ENCODE measurements at regions not wholly inside any gene's neighbourhood (a gene's known extent, or its start where the extent isn't known, plus 50 kb on each side); places are given as distances from the start of the nearest gene placed in this dataset.
"Not testable (repeated sequence)": the region's sequence is repeated elsewhere in the genome, so short reads cannot be mapped to it uniquely, and the experiment has no call there.

DNA sequence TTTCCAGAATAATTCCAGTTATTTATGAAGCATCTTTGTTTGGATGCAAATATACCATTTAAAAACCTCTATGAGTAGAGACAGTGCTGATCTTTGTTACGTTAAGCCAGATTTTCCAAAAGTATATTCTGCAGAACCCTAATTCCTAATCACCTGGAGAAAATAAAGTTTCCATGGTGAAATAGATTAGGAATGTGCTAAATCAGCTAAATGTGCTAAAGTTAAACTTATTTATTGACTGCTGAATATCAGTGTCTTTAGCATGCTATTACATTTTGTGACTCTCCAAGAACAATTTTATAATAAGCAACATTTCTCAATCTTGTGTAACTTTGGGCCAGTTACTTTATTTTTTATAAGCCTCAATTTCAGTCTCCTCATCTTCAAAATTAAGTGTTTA is 196.3 kb upstream of the NFIA start:
- no peak for DNase-seq

DNA sequence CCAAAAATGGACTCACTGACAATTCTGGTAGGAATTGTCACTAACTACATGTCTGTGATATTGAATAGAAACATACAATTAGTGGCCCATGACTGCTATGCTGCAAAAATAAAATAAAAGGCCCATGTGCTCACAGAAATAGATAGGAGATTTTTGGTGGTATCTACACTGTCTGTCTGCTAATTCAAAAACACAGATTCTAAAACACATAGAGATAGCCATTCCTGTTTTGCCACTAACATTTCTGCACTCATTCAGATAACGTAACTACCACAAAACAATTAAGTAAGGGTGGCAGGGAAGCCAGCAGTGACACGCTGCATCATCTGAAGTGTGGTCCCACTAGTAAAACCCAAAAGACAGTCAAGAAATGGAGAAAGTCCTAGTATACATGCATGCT is 202.2 kb upstream of the NFIA start:
- DNase-seq: no peak

GRCh38 chr1:60878323-60878722 is 204.0 kb upstream of the NFIA start:
- no peak for DNase-seq

- DNase-seq: no peak
Observed at GRCh38 chr1:60877376-60877775, 205.0 kb upstream of the NFIA start.

DNA sequence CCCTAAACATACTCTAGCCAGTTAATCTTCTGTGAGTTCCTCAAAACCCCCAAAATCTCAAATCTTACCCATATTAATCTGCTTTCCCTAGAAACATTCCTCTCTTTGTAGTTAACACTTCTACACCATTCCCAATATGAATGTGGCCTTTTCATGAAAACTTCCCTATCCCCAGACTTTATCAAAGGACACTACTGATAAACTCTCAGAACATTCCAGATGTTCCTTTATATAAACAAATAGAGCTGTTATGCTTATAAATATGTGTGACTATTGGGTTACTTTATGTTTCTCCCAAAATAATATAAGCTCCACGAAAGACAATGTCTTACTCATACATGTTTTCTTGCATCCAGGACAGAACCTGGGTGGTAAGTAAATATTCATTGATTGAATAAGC is 205.4 kb upstream of the NFIA start:
- no peak for DNase-seq

DNA sequence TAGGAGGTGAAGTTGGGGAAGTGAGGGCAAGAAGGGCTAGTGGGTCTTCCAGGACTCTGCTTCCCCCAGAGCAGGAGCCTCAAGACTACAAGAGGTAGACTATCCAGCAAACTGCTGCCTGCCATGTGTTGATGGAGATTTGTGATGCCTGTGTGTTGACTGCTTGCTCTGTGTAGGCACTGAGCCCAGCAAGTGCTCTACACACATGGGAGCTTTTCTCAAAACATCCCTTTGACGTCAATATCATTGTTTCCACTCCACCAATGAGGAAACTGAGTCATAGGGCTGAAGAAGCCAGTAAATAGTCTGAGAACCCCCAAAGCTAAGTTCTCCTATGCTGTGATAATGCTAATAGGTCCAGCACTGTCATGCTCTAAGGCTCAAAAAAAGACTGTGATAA is 207.2 kb upstream of the NFIA start:
- DNase-seq: no peak

DNA sequence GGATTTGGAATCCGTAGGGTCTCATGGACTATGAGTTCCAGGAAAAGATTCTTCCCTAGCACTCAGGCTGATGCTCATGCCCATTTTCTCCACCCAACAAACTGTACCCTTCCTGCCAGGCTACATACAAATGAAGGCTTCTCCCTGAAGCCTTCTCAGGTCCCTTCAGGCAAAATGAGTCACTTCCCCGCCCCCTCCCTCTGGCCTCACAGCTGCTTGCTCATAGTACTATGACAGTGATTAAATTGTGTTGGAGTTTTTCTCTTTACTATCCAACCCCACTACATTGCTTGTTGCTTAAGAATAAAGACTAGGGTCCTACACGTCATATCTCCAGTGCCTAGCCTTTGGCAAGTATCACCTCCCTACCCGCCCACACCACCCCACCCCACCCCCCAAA is 207.6 kb upstream of the NFIA start:
- DNase-seq: peak; percentile 72

GRCh38 chr1:60873396-60873795 is 209.0 kb upstream of the NFIA start:
- not testable (repeated sequence) for DNase-seq

GRCh38 chr1:60872426-60873054 is 209.8 kb upstream of the NFIA start:
- peak; percentile 13 for DNase-seq

DNA sequence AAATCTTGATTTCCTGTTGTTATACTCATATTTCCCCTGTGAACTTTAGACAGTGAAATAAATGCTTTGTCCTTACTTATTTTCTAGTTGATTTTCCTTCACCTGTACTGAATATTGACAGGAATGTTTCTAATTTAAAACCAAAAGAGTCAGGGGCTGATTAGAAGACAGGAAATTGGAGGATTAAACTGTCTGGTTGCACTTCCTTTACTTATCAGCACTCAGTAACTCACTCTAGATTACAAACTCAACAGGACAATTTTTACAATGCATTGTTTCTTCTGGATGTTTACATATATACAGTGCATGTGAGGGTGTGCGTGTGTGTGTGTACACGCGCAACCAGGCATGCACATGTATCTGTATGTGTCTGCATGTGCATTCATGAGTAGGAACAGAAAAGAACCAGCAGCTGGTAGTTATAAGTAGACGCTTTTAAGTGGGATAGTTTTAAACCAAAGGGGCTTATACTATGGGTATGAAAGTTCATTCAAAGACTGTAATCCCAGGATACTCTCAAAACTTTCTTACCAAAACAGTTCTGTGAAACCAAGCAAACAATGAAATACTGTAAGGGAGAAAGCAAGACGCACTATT is 212.0 kb upstream of the NFIA start:
- no peak for DNase-seq

DNA sequence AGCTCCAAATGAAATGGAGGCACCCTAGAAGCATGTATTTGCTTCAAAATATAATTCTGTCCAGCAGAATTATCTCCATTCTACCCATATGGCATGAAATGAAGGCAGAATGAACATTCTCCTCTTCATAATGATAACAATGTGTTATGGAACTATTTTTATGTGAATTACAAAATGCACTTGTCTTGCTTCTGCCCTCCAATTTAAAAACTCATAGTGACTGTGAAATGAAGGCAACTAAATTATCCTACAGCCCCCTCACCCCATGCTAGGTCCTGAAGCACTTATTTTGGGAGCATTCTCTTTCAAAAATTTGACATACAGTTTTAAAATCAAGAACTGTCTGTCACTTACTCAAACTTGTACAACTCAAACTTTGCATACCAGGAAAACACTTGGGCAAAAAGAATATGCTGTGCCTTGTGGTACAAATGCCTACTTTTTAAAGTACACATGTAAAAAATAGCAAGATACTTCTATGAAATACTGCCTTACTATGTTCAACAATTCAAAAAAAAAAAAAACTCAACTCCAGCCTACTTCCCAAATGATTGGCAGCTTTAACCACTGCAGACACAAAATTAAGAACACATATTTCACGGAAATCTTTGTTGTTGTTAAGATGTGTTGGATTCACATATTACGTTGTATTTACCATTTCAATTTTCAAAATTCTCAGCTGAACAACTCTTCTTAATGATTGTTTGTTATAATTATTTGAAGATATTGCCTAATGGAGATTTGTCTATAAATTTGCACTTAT is 213.3 kb upstream of the NFIA start:
- no peak for DNase-seq

DNA sequence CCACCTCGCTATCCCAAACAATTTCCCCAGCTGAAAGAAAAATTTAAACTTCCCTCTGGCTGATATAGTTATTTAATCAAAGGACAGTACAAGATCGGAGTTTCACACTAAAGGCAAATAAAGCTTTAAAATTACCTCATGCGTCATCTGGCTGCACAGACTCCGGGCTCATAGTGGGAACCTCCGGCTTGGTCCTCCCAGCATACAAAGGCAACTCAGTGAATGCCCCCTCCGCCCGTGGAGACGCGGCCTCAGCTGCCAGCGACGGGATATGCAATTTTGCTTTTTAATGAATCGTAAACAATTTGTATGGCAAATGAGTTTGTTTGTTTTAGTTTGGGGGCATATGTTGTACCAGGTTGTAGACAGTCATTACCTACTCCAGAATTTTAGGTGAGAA is 214.6 kb upstream of the NFIA start:
- no peak for DNase-seq

DNA sequence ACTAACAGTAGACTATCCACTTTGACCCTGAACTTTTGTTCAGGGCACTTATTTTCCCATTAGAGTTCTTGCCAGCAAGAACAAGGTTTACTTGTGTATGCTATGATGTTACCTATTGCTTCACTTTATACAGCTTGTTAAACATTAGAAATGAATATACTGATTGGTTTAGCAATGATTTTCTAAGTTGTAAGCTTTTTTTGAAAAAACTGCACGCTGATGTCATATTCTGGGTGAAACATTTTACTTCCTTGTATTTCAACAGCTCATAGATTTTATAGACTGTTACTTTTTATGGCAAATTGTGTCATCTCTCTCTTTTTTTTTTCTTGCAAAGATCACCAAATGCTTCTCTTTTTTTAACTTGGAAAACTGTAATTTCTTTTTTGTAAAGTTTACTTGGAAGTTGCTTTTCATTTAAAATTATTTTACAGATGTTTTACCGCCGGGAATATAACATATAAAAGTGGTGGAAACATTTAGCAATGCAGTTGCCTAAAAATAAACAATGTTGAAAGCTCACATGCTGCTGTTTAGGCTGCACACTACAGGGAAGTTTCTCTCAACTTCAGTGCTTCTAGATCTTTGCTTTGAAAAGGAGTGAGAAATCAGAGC is 215.3 kb upstream of the NFIA start:
- DNase-seq: no peak

DNA sequence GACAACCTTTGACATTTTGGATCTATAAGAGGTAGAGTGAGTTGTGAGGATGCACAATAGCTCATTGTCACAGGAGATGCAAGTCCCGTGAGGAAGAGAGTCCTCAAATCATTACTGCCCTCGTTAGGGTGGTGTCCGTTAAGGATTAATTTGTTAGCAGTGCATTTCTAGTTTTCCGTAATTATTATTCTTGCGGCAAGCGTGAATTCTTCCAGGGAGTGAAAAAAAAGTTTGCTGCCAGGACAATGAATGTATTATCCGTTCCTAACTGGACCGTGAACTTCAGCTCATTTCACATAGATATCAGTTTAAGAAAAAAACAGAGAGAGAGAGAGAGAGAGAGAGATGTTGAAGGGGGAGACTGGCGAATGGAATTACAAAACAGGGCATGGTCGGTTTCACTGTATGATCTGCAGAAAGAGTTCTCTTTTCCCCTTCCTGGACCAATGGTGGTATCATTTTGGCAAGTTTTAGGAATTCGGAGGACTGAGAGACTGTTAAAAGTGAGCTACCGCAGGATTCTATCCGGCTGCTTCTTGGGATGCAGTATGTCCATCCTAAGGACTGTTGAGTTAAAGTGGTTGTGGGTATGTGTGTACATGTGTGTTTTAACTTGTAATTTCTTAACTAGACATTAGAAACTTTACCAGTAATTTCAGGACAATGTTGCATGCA is 216.0 kb upstream of the NFIA start:
- DNase-seq: no peak

DNA sequence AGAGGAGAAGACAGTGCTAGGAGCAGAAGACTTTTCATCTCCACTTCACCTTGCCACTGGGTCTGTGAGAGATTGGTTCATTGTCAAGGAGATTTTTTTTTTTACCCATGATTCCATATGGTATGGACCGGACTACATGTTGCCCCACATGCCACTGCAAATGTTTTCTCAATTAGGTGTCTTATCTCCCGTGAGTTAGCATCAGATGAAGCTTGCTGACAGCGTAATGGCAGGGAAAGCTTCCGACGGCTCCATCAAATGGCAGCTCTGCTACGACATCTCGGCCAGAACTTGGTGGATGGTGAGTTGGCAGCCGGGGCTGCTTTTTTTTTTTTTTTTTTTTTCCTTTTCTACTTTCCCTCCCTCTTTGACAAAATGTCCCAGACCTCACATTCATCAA is 217.2 kb upstream of the NFIA start:
- no peak for DNase-seq

DNA sequence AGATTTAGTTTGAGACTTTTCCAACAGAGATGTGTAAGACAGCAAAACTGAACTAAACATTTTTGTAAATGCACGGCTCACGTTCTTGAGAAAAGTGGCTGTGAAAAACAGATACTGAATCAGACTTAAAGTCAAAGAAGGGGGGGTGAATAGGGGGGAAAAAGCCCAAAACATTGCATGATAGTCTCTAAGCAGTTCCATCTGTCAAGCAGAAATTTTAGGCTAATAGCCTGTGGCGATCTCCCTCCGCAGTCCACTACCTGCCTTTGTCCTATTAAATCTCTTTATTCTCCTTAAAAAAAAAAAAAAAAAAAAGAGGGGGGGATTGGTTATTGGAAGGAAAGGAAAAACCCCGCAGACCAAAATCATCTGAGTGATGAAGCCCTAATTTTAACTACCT is 217.6 kb upstream of the NFIA start:
- DNase-seq: no peak

- no peak for DNase-seq
Observed at GRCh38 chr1:60863131-60863530, 219.2 kb upstream of the NFIA start.

- DNase-seq: no peak
Observed at GRCh38 chr1:60861961-60862567, 220.3 kb upstream of the NFIA start.

- no peak for DNase-seq
Observed at GRCh38 chr1:60859111-60859510, 223.2 kb upstream of the NFIA start.

- peak; percentile 57 for DNase-seq
Observed at GRCh38 chr1:60857851-60858250, 224.5 kb upstream of the NFIA start.

DNA sequence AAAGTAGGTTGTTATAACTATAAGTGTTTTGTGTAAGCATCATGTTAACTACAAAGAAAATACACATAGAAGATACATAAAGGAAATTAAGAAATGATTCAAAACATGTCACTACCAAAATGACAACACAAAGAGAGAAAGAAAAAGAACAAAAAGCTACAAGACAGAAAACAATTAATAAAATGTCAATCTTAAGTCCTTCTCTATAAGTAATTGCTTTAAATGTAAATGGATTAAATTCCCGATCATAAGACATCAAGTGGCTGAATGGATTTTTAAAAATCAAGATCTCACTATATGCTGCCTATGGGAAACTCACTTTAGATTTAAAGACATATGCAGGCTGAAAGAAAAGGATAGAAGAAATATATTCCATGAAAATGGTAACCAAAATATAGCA is 232.3 kb upstream of the NFIA start:
- DNase-seq: no peak

GRCh38 chr1:60849401-60849800 is 233.0 kb upstream of the NFIA start:
- DNase-seq: no peak
